ENCODE measurements at regions not wholly inside any gene's neighbourhood (a gene's known extent, or its start where the extent isn't known, plus 50 kb on each side); places are given as distances from the start of the nearest gene placed in this dataset.

DNA sequence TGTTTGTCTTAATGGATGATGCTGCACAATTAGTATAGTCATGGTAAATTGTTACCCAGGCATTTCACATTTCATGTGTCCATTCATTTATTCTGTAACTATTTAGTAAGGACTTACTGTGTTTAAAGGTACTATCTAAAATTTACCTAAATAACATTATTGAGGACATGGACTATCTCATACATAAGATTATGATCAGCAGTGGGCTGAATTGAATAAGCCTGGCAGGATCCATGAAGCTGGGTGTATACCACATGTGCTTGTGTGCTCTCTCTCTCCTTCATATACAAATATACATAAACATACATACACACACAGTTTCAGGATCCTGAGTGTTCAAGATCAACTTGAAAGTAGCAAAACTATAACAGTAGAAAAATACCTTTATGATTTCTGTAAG is 595.4 kb downstream of the EPM2A start:
- TF ChIP-seq, protein P1, sequence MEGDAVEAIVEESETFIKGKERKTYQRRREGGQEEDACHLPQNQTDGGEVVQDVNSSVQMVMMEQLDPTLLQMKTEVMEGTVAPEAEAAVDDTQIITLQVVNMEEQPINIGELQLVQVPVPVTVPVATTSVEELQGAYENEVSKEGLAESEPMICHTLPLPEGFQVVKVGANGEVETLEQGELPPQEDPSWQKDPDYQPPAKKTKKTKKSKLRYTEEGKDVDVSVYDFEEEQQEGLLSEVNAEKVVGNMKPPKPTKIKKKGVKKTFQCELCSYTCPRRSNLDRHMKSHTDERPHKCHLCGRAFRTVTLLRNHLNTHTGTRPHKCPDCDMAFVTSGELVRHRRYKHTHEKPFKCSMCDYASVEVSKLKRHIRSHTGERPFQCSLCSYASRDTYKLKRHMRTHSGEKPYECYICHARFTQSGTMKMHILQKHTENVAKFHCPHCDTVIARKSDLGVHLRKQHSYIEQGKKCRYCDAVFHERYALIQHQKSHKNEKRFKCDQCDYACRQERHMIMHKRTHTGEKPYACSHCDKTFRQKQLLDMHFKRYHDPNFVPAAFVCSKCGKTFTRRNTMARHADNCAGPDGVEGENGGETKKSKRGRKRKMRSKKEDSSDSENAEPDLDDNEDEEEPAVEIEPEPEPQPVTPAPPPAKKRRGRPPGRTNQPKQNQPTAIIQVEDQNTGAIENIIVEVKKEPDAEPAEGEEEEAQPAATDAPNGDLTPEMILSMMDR (IDR thresholded peaks at IDR 0.05; ENCODE audit: low read length) = no peak
- TF ChIP-seq EZH2 (IDR thresholded peaks at IDR 0.05; ENCODE audit: borderline replicate concordance, low read length) = no peak

Data from OCI-LY1 (cell line).